Forelimb muscle (tissue), 1 donor: ENCODE measurements at regions not wholly inside any gene's neighbourhood (a gene's known extent, or its start where the extent isn't known, plus 50 kb on each side); places are given as distances from the start of the nearest gene placed in this dataset.

Source experiments
- DNase-seq: peaks from one replicate; pipeline ENCODE4 v3.0.0-alpha.2; 2013; ENCODE audit warnings: low read depth

GRCh38 chr2:16155766-16156165 lies 215.4 kb downstream of the MYCN start:
- DNase-seq: no peak

GRCh38 chr2:16155366-16155765 lies 215.0 kb downstream of the MYCN start:
- DNase-seq: no peak

GRCh38 chr2:16154501-16155280 lies 214.3 kb downstream of the MYCN start:
- no peak for DNase-seq

GRCh38 chr2:16154061-16154460 lies 213.7 kb downstream of the MYCN start:
- no peak for DNase-seq

GRCh38 chr2:16153754-16154035 lies 213.3 kb downstream of the MYCN start:
- no peak for DNase-seq

GRCh38 chr2:16152928-16153753 lies 212.8 kb downstream of the MYCN start:
- DNase-seq: no peak

- DNase-seq: no peak
Observed at GRCh38 chr2:16152071-16152927, 211.9 kb downstream of the MYCN start.

- DNase-seq: no peak
Observed at GRCh38 chr2:16151651-16152050, 211.3 kb downstream of the MYCN start.

GRCh38 chr2:16151281-16151570 lies 210.9 kb downstream of the MYCN start:
- DNase-seq: no peak

GRCh38 chr2:16150456-16151280 lies 210.3 kb downstream of the MYCN start:
- DNase-seq: no peak

- DNase-seq: no peak
Observed at GRCh38 chr2:16149349-16150243, 209.2 kb downstream of the MYCN start.

GRCh38 chr2:16148632-16149348 lies 208.4 kb downstream of the MYCN start:
- DNase-seq: no peak

GRCh38 chr2:16142383-16143361 lies 202.3 kb downstream of the MYCN start:
- no peak for DNase-seq

- no peak for DNase-seq
Observed at GRCh38 chr2:16141641-16141921, 201.2 kb downstream of the MYCN start.

GRCh38 chr2:16140771-16141640 lies 200.7 kb downstream of the MYCN start:
- DNase-seq: no peak

GRCh38 chr2:16139663-16140615 lies 199.6 kb downstream of the MYCN start:
- no peak for DNase-seq
